ENCODE measurements at regions not wholly inside any gene's neighbourhood (a gene's known extent, or its start where the extent isn't known, plus 50 kb on each side); places are given as distances from the start of the nearest gene placed in this dataset.

- Histone ChIP-seq H3K4ac (ENCODE audit: low read length) (no peak overlapping the region), H3K79me1 (ENCODE audit: low read depth, low read length) (no peaks in the 10 kb centered on the region), H3K4me2 (ENCODE audit: insufficient read depth, low read length, poor library complexity, severe bottlenecking) (no peak overlapping the region), H3K4me3 (ENCODE audit: low read length in 2 of 2) (no peak overlapping the region), H2AFZ (ENCODE audit: low read length) (no peak overlapping the region), H3K9me3 (replicated peaks in 1 of 2; ENCODE audit: control insufficient read depth in 2 of 2, insufficient read depth in 1 of 2, low read depth in 1 of 2, low read length in 2 of 2) (no peaks in the 10 kb centered on the region), H3K36me3 (replicated peaks in 1 of 2; ENCODE audit: control insufficient read depth in 2 of 2, insufficient read depth in 2 of 2, low read length in 2 of 2) (peaks cover 2 to 26% of the 10 kb centered on the region in 2 donors), H3K9ac (ENCODE audit: low read depth, low read length, poor library complexity) (no peak overlapping the region), H3K27ac (replicated peaks; ENCODE audit: low read length) (no peak overlapping the region), H2BK120ac (ENCODE audit: low read depth, low read length) (no peak overlapping the region), H3K23ac (ENCODE audit: low read depth, low read length, poor library complexity) (no peak overlapping the region), H2BK15ac (ENCODE audit: low read length) (no peak overlapping the region), H4K8ac (ENCODE audit: low read depth, low read length) (no peak overlapping the region), H2AK5ac (ENCODE audit: low read depth, low read length) (no peak overlapping the region), H3K27me3 (ENCODE audit: control insufficient read depth in 3 of 3, insufficient read depth in 3 of 3, low read depth in 1 of 3, low read length in 3 of 3) (no peaks in the 10 kb centered on the region), H2BK12ac (ENCODE audit: low read length) (no peak overlapping the region), H4K91ac (ENCODE audit: low read depth, low read length, poor library complexity) (no peak overlapping the region), H3K14ac (ENCODE audit: low read length) (no peak overlapping the region), H3K18ac (ENCODE audit: low read length) (peak overlapping the region; percentile 63), H3K4me1 (ENCODE audit: control insufficient read depth in 2 of 2, insufficient read depth in 1 of 2, low read depth in 1 of 2, low read length in 2 of 2) (peaks cover 0 to 2% of the 10 kb centered on the region in 2 donors), H2BK5ac (ENCODE audit: low read length) (no peak overlapping the region)
- DNase-seq (ENCODE audit: low spot score), result no peak
- WGBS, 2 donors (ENCODE audit: extremely low coverage in 2 of 2, insufficient read length in 2 of 2, insufficient replicate concordance in 1 of 2), result no CpG with 5 or more reads among the region's 23 CpGs
Observed at GRCh38 chr15:62697636-62698035, 344.9 kb upstream of the TPM1 start.

GRCh38 chr15:62698646-62699045 is 343.9 kb upstream of the TPM1 start:
- no peak overlapping the region for H3K23ac ChIP-seq (ENCODE audit: low read depth, low read length, poor library complexity)
- H2BK5ac ChIP-seq (ENCODE audit: low read length), result no peak overlapping the region
- H3K4me2 ChIP-seq (ENCODE audit: insufficient read depth, low read length, poor library complexity, severe bottlenecking), result no peak overlapping the region
- H2BK120ac ChIP-seq (ENCODE audit: low read depth, low read length), result no peak overlapping the region
- no peak overlapping the region for H3K4me3 ChIP-seq (ENCODE audit: low read length in 2 of 2)
- no peak overlapping the region for H3K18ac ChIP-seq (ENCODE audit: low read length)
- no peak overlapping the region for H2AK5ac ChIP-seq (ENCODE audit: low read depth, low read length)
- DNase-seq (ENCODE audit: low spot score), result no peak
- no peak overlapping the region for H2BK12ac ChIP-seq (ENCODE audit: low read length)
- H3K27ac ChIP-seq (replicated peaks; ENCODE audit: low read length), result no peak overlapping the region
- no peak overlapping the region for H3K4ac ChIP-seq (ENCODE audit: low read length)
- H2AFZ ChIP-seq (ENCODE audit: low read length), result no peak overlapping the region
- no peaks in the 10 kb centered on the region for H3K4me1 ChIP-seq (ENCODE audit: control insufficient read depth in 2 of 2, insufficient read depth in 1 of 2, low read depth in 1 of 2, low read length in 2 of 2)
- no peak overlapping the region for H4K8ac ChIP-seq (ENCODE audit: low read depth, low read length)
- no peak overlapping the region for H3K9ac ChIP-seq (ENCODE audit: low read depth, low read length, poor library complexity)
- no peak overlapping the region for H2BK15ac ChIP-seq (ENCODE audit: low read length)
- H3K9me3 ChIP-seq (replicated peaks in 1 of 2; ENCODE audit: control insufficient read depth in 2 of 2, insufficient read depth in 1 of 2, low read depth in 1 of 2, low read length in 2 of 2), result no peaks in the 10 kb centered on the region
- no peaks in the 10 kb centered on the region for H3K79me1 ChIP-seq (ENCODE audit: low read depth, low read length)
- H3K14ac ChIP-seq (ENCODE audit: low read length), result no peak overlapping the region
- peaks cover 2 to 28% of the 10 kb centered on the region in 2 donors for H3K36me3 ChIP-seq (replicated peaks in 1 of 2; ENCODE audit: control insufficient read depth in 2 of 2, insufficient read depth in 2 of 2, low read length in 2 of 2)
- H4K91ac ChIP-seq (ENCODE audit: low read depth, low read length, poor library complexity), result no peak overlapping the region
- WGBS, 2 donors (ENCODE audit: extremely low coverage in 2 of 2, insufficient read length in 2 of 2, insufficient replicate concordance in 1 of 2), result no CpG with 5 or more reads among the region's 8 CpGs
- no peaks in the 10 kb centered on the region for H3K27me3 ChIP-seq (ENCODE audit: control insufficient read depth in 3 of 3, insufficient read depth in 3 of 3, low read depth in 1 of 3, low read length in 3 of 3)

GRCh38 chr15:62706317-62706716 is 336.2 kb upstream of the TPM1 start:
- Histone ChIP-seq H3K23ac (ENCODE audit: low read depth, low read length, poor library complexity) (no peak overlapping the region), H3K4ac (ENCODE audit: low read length) (no peak overlapping the region), H3K79me1 (ENCODE audit: low read depth, low read length) (peaks cover 1% of the 10 kb centered on the region), H2AK5ac (ENCODE audit: low read depth, low read length) (no peak overlapping the region), H2BK15ac (ENCODE audit: low read length) (no peak overlapping the region), H2AFZ (ENCODE audit: low read length) (no peak overlapping the region), H3K18ac (ENCODE audit: low read length) (no peak overlapping the region), H3K36me3 (replicated peaks in 1 of 2; ENCODE audit: control insufficient read depth in 2 of 2, insufficient read depth in 2 of 2, low read length in 2 of 2) (peaks cover 0 to 17% of the 10 kb centered on the region in 2 donors), H3K9me3 (replicated peaks in 1 of 2; ENCODE audit: control insufficient read depth in 2 of 2, insufficient read depth in 1 of 2, low read depth in 1 of 2, low read length in 2 of 2) (no peaks in the 10 kb centered on the region), H3K14ac (ENCODE audit: low read length) (no peak overlapping the region), H3K4me2 (ENCODE audit: insufficient read depth, low read length, poor library complexity, severe bottlenecking) (no peak overlapping the region), H4K8ac (ENCODE audit: low read depth, low read length) (no peak overlapping the region), H3K4me3 (ENCODE audit: low read length in 2 of 2) (no peak overlapping the region), H3K9ac (ENCODE audit: low read depth, low read length, poor library complexity) (no peak overlapping the region), H3K27me3 (ENCODE audit: control insufficient read depth in 3 of 3, insufficient read depth in 3 of 3, low read depth in 1 of 3, low read length in 3 of 3) (no peaks in the 10 kb centered on the region), H2BK5ac (ENCODE audit: low read length) (no peak overlapping the region), H3K4me1 (ENCODE audit: control insufficient read depth in 2 of 2, insufficient read depth in 1 of 2, low read depth in 1 of 2, low read length in 2 of 2) (no peaks in the 10 kb centered on the region), H2BK12ac (ENCODE audit: low read length) (no peak overlapping the region), H3K27ac (replicated peaks; ENCODE audit: low read length) (no peak overlapping the region), H2BK120ac (ENCODE audit: low read depth, low read length) (no peak overlapping the region), H4K91ac (ENCODE audit: low read depth, low read length, poor library complexity) (no peak overlapping the region)
- no peak for DNase-seq (ENCODE audit: low spot score)
- WGBS, 2 donors (ENCODE audit: extremely low coverage in 2 of 2, insufficient read length in 2 of 2, insufficient replicate concordance in 1 of 2), result no CpG with 5 or more reads among the region's 2 CpGs

GRCh38 chr15:62708470-62708869 is 334.1 kb upstream of the TPM1 start:
- Histone ChIP-seq H3K18ac (ENCODE audit: low read length) (no peak overlapping the region), H2BK120ac (ENCODE audit: low read depth, low read length) (no peak overlapping the region), H2BK15ac (ENCODE audit: low read length) (no peak overlapping the region), H4K91ac (ENCODE audit: low read depth, low read length, poor library complexity) (no peak overlapping the region), H3K27ac (replicated peaks; ENCODE audit: low read length) (no peak overlapping the region), H3K9ac (ENCODE audit: low read depth, low read length, poor library complexity) (no peak overlapping the region), H3K27me3 (ENCODE audit: control insufficient read depth in 3 of 3, insufficient read depth in 3 of 3, low read depth in 1 of 3, low read length in 3 of 3) (no peaks in the 10 kb centered on the region), H2BK5ac (ENCODE audit: low read length) (no peak overlapping the region), H2AFZ (ENCODE audit: low read length) (no peak overlapping the region), H3K4me3 (ENCODE audit: low read length in 2 of 2) (no peak overlapping the region), H4K8ac (ENCODE audit: low read depth, low read length) (no peak overlapping the region), H3K79me1 (ENCODE audit: low read depth, low read length) (peaks cover 1% of the 10 kb centered on the region), H3K4me2 (ENCODE audit: insufficient read depth, low read length, poor library complexity, severe bottlenecking) (no peak overlapping the region), H3K9me3 (replicated peaks in 1 of 2; ENCODE audit: control insufficient read depth in 2 of 2, insufficient read depth in 1 of 2, low read depth in 1 of 2, low read length in 2 of 2) (no peaks in the 10 kb centered on the region), H3K4ac (ENCODE audit: low read length) (no peak overlapping the region), H3K4me1 (ENCODE audit: control insufficient read depth in 2 of 2, insufficient read depth in 1 of 2, low read depth in 1 of 2, low read length in 2 of 2) (no peaks in the 10 kb centered on the region), H3K36me3 (replicated peaks in 1 of 2; ENCODE audit: control insufficient read depth in 2 of 2, insufficient read depth in 2 of 2, low read length in 2 of 2) (peaks cover 0 to 11% of the 10 kb centered on the region in 2 donors), H3K23ac (ENCODE audit: low read depth, low read length, poor library complexity) (no peak overlapping the region), H2AK5ac (ENCODE audit: low read depth, low read length) (no peak overlapping the region), H2BK12ac (ENCODE audit: low read length) (no peak overlapping the region), H3K14ac (ENCODE audit: low read length) (no peak overlapping the region)
- DNase-seq (ENCODE audit: low spot score), result no peak
- WGBS, 2 donors (ENCODE audit: extremely low coverage in 2 of 2, insufficient read length in 2 of 2, insufficient replicate concordance in 1 of 2), result no CpG with 5 or more reads among the region's 16 CpGs
